Loucy (cell line): ENCODE measurements at regions not wholly inside any gene's neighbourhood (a gene's known extent, or its start where the extent isn't known, plus 50 kb on each side); places are given as distances from the start of the nearest gene placed in this dataset.

Experiments
- CTCF ChIP-seq: fragments of 200-600 bp; sonication (generic); conservative IDR thresholded peaks from 2 replicates; pipeline ENCODE4 v1.5.1; 2014; ENCODE audit warnings: mild to moderate bottlenecking, antibody characterized with exemption, low read length
- EZH2phosphoT487 ChIP-seq: fragments of 200-600 bp; IDR thresholded peaks from 2 replicates; pipeline ENCODE4 v1.6.1; 2018; ENCODE audit warnings: antibody characterized with exemption, mild to moderate bottlenecking, moderate library complexity, borderline replicate concordance

GRCh38 chr6:4320860-4321259 lies 185.5 kb upstream of the ECI2 start:
- TF ChIP-seq CTCF (no peak), EZH2phosphoT487 (no peak)
